GM12874 (cell line): ENCODE measurements at regions not wholly inside any gene's neighbourhood (a gene's known extent, or its start where the extent isn't known, plus 50 kb on each side); places are given as distances from the start of the nearest gene placed in this dataset.

ENCODE experiments used
- CTCF ChIP-seq: IDR thresholded peaks from 2 replicates; pipeline ENCODE4 v1.5.1; 2011; ENCODE audit warnings: low read depth, mild to moderate bottlenecking, control low read depth, low read length, moderate library complexity; ENCODE audit not compliant: insufficient read depth

GRCh38 chr13:62061751-62062150 is 646.1 kb upstream of the PCDH20 start:
- no peak for TF ChIP-seq CTCF

GRCh38 chr13:62060570-62060969 is 644.9 kb upstream of the PCDH20 start:
- TF ChIP-seq CTCF: no peak

- TF ChIP-seq CTCF: no peak
These were observed 641.6 kb upstream of the PCDH20 start for GRCh38 chr13:62057286-62057685.

GRCh38 chr13:62049992-62050391 is 634.3 kb upstream of the PCDH20 start:
- TF ChIP-seq CTCF: no peak

GRCh38 chr13:62046512-62046911 is 630.9 kb upstream of the PCDH20 start:
- no peak for TF ChIP-seq CTCF

GRCh38 chr13:62043600-62043999 is 628.0 kb upstream of the PCDH20 start:
- TF ChIP-seq CTCF: no peak

- TF ChIP-seq CTCF: no peak
These were observed 625.2 kb upstream of the PCDH20 start for GRCh38 chr13:62040806-62041205.

GRCh38 chr13:62040078-62040477 is 624.4 kb upstream of the PCDH20 start:
- no peak for TF ChIP-seq CTCF
